ENCODE measurements at regions not wholly inside any gene's neighbourhood (a gene's known extent, or its start where the extent isn't known, plus 50 kb on each side); places are given as distances from the start of the nearest gene placed in this dataset.

DNA sequence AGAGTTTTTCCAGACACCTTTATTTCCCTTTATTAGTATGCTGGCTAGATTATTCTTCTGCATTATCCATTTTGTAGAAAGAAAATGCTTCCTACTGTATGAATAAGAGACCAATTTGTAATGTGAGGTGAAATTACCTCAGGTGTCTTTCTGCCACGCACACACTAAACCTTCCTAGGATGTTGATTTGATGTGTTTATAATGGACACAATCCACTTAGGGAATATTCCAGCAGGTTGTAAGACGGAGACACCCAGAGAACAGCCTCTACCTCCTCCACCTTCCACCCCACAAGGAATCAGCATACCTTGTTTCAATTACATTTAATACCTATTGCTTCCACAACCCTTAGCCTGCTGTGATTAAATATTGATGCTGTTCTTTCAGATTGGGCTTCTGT lies 379.1 kb upstream of the KIRREL3 start:
- no peaks in the 10 kb centered on the region for H4K20me1 ChIP-seq (ENCODE audit: insufficient read depth, low read length)
- no peak overlapping the region for H3K4me2 ChIP-seq (ENCODE audit: low read length)
- H2AFZ ChIP-seq (ENCODE audit: low read depth, low read length) = no peak overlapping the region
- no peaks in the 10 kb centered on the region for H3K4me1 ChIP-seq (ENCODE audit: low read length)
- H3K27me3 ChIP-seq (ENCODE audit: low read depth, low read length) = no peaks in the 10 kb centered on the region; the same call in 1 of the 2 replicates
- no peaks in the 10 kb centered on the region for H3K9me3 ChIP-seq (ENCODE audit: insufficient read depth, low read length)
- no peaks in the 10 kb centered on the region for H3K36me3 ChIP-seq (replicated peaks; ENCODE audit: low read depth, low read length)
- no peaks in the 10 kb centered on the region for H3K79me2 ChIP-seq (ENCODE audit: low read length)
- no peak overlapping the region for H3K4me3 ChIP-seq (ENCODE audit: low read length)
- no peak overlapping the region for H3K9ac ChIP-seq (ENCODE audit: low read length)
- no peak overlapping the region for H3K27ac ChIP-seq (ENCODE audit: low read length)
- no peak for TF ChIP-seq EZH2phosphoT487 (IDR thresholded peaks at IDR 0.05; ENCODE audit: low read depth)
- TF ChIP-seq, protein P1, sequence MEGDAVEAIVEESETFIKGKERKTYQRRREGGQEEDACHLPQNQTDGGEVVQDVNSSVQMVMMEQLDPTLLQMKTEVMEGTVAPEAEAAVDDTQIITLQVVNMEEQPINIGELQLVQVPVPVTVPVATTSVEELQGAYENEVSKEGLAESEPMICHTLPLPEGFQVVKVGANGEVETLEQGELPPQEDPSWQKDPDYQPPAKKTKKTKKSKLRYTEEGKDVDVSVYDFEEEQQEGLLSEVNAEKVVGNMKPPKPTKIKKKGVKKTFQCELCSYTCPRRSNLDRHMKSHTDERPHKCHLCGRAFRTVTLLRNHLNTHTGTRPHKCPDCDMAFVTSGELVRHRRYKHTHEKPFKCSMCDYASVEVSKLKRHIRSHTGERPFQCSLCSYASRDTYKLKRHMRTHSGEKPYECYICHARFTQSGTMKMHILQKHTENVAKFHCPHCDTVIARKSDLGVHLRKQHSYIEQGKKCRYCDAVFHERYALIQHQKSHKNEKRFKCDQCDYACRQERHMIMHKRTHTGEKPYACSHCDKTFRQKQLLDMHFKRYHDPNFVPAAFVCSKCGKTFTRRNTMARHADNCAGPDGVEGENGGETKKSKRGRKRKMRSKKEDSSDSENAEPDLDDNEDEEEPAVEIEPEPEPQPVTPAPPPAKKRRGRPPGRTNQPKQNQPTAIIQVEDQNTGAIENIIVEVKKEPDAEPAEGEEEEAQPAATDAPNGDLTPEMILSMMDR (IDR thresholded peaks at IDR 0.05; ENCODE audit: low read depth, low read length) = no peak

DNA sequence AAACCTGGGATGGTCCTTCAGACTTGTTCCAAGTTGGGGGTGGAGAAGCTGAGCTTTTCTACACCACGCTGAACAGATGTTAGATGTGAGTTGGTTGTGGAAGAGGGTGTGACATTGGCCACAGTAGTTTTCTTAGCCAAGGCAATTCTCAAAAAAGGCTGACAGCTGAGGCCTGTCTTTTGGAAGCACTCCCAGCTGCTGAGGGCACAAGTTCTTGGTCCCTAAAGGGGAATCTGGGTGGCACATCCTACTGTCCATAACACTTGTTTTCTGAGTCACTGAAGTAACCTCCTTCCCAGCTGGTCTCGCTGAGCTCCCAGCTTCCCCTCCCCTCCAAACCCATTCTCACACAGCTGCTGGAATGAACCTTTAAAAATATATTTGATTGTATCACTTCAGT lies 375.7 kb upstream of the KIRREL3 start:
- H3K27me3 ChIP-seq (ENCODE audit: low read depth, low read length) = no peaks in the 10 kb centered on the region; the same call in 1 of the 2 replicates
- H3K4me3 ChIP-seq (ENCODE audit: low read length) = no peak overlapping the region
- H3K79me2 ChIP-seq (ENCODE audit: low read length) = no peaks in the 10 kb centered on the region
- H4K20me1 ChIP-seq (ENCODE audit: insufficient read depth, low read length) = no peaks in the 10 kb centered on the region
- H3K4me2 ChIP-seq (ENCODE audit: low read length) = no peak overlapping the region
- H2AFZ ChIP-seq (ENCODE audit: low read depth, low read length) = no peak overlapping the region
- H3K27ac ChIP-seq (ENCODE audit: low read length) = no peak overlapping the region
- no peaks in the 10 kb centered on the region for H3K9me3 ChIP-seq (ENCODE audit: insufficient read depth, low read length)
- no peaks in the 10 kb centered on the region for H3K36me3 ChIP-seq (replicated peaks; ENCODE audit: low read depth, low read length)
- H3K4me1 ChIP-seq (ENCODE audit: low read length) = no peaks in the 10 kb centered on the region
- TF ChIP-seq, protein P1 (IDR thresholded peaks at IDR 0.05; ENCODE audit: low read depth, low read length) = no peak
- TF ChIP-seq EZH2phosphoT487 (IDR thresholded peaks at IDR 0.05; ENCODE audit: low read depth) = no peak
- no peak overlapping the region for H3K9ac ChIP-seq (ENCODE audit: low read length)

DNA sequence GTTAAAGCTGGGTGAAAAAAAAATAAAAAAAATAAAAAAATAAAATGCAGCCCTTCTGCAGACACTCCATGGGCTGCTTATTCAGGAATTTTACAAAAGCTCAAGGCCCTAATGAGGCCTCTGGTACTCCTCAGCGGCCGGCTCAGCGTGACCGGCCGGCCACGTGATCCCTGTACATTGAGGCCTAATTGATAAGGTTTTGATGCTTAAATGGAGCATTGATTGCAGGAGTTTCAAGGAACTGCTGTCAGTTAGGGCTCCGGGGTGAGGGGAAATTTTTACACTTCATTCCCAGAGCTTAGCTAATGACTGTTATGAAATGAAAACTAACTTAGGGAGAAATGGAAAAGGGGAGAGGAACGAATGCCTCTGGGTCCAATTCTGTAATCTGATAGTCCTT lies 368.8 kb upstream of the KIRREL3 start:
- Histone ChIP-seq H3K27ac (ENCODE audit: low read length) (no peak overlapping the region), H3K36me3 (replicated peaks; ENCODE audit: low read depth, low read length) (no peaks in the 10 kb centered on the region), H3K4me3 (ENCODE audit: low read length) (no peak overlapping the region), H3K9ac (ENCODE audit: low read length) (no peak overlapping the region), H3K4me1 (ENCODE audit: low read length) (no peaks in the 10 kb centered on the region), H2AFZ (ENCODE audit: low read depth, low read length) (no peak overlapping the region), H3K27me3 (ENCODE audit: low read depth, low read length) (no peaks in the 10 kb centered on the region), H4K20me1 (ENCODE audit: insufficient read depth, low read length) (no peaks in the 10 kb centered on the region), H3K79me2 (ENCODE audit: low read length) (no peaks in the 10 kb centered on the region), H3K4me2 (ENCODE audit: low read length) (no peak overlapping the region), H3K9me3 (ENCODE audit: insufficient read depth, low read length) (no peaks in the 10 kb centered on the region)
- TF ChIP-seq, protein P1 (IDR thresholded peaks at IDR 0.05; ENCODE audit: low read depth, low read length) = no peak

DNA sequence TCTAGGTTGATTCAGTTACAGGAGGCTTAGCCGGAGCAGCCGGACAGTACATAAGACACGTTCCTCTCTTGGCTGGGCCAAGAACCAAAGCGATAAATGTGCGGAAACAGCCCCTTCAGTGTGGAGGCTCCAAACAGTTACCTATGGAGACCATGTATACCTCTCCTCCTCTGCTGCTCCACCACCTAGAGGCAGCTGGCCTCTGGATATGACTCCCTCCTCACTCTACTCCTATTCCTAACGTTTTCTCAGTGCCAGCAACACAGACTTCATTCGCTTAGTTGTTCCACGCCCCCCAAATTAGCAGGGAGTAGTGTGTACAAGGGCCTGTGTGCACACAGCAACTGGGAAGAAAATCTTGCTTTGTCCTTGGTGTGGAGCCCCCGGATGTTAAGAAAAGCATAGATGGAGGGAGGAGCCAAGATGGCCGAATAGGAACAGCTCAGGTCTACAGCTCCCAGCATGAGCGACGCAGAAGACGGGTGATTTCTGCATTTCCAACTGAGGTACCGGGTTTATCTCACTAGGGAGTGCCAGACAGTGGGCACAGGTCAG lies 362.3 kb upstream of the KIRREL3 start:
- Histone ChIP-seq H3K4me3 (ENCODE audit: low read length) (no peak overlapping the region), H3K79me2 (ENCODE audit: low read length) (no peaks in the 10 kb centered on the region), H3K27ac (ENCODE audit: low read length) (no peak overlapping the region), H3K9me3 (ENCODE audit: insufficient read depth, low read length) (no peaks in the 10 kb centered on the region), H3K4me2 (ENCODE audit: low read length) (no peak overlapping the region), H4K20me1 (ENCODE audit: insufficient read depth, low read length) (no peaks in the 10 kb centered on the region), H3K36me3 (replicated peaks; ENCODE audit: low read depth, low read length) (no peaks in the 10 kb centered on the region), H3K27me3 (ENCODE audit: low read depth, low read length) (no peaks in the 10 kb centered on the region), H2AFZ (ENCODE audit: low read depth, low read length) (no peak overlapping the region), H3K9ac (ENCODE audit: low read length) (no peak overlapping the region), H3K4me1 (ENCODE audit: low read length) (no peaks in the 10 kb centered on the region)
- TF ChIP-seq EZH2phosphoT487 (IDR thresholded peaks at IDR 0.05; ENCODE audit: low read depth) = no peak

Measured in OCI-LY3 (cell line).